IPS DF 6.9 (cell line): ENCODE measurements at regions not wholly inside any gene's neighbourhood (a gene's known extent, or its start where the extent isn't known, plus 50 kb on each side); places are given as distances from the start of the nearest gene placed in this dataset.

Experiments
- DNase-seq: peaks from one replicate; pipeline ENCODE4 v3.0.0-alpha.2; 2013; ENCODE audit warnings: low read depth, low spot score
- H3K27ac ChIP-seq: one replicate; pipeline ENCODE4 v1.5.1; 2013; ENCODE audit warnings: low read length, control low read depth
- H3K27me3 ChIP-seq: 2 replicates; pipeline ENCODE4 v1.6.1; 2013; ENCODE audit warnings: mild to moderate bottlenecking, low read length; ENCODE audit not compliant: control insufficient read depth, insufficient read depth
- H3K36me3 ChIP-seq: 2 replicates; pipeline ENCODE4 v1.6.1; 2013; ENCODE audit warnings: low read length; ENCODE audit not compliant: control insufficient read depth, insufficient read depth
- H3K4me1 ChIP-seq: 2 replicates; pipeline ENCODE4 v1.6.1; 2013; ENCODE audit warnings: low read length; ENCODE audit not compliant: control insufficient read depth, insufficient read depth
- H3K4me3 ChIP-seq: 2 replicates; pipeline ENCODE4 v1.5.1; 2013; ENCODE audit warnings: mild to moderate bottlenecking, low read length
- H3K9me3 ChIP-seq: 2 replicates; pipeline ENCODE4 v1.6.1; 2013; ENCODE audit warnings: low read length, inconsistent platforms; ENCODE audit not compliant: control insufficient read depth, insufficient read depth
- WGBS: extraction: QIAGEN DNeasy Blood & Tissue Kit; methylation state at CpG from one replicate; pipeline ENCODE4 v1.1.7; 2013; ENCODE audit warnings: mixed read lengths, missing lambda C conversion rate; ENCODE audit not compliant: insufficient read length, insufficient coverage; 5-methylcytosine and 5-hydroxymethylcytosine counted together

GRCh38 chr2:13006426-13006825 is 289.7 kb downstream of the TRIB2 start:
- Histone ChIP-seq H3K36me3 (no peaks in the 10 kb centered on the region), H3K27ac (no peak overlapping the region), H3K4me3 (no peak overlapping the region), H3K27me3 (no peaks in the 10 kb centered on the region), H3K4me1 (no peaks in the 10 kb centered on the region), H3K9me3 (no peaks in the 10 kb centered on the region)
- no CpG with 5 or more reads among the region's 4 CpGs for WGBS
- no peak for DNase-seq

- H3K27me3 ChIP-seq: no peaks in the 10 kb centered on the region
- H3K36me3 ChIP-seq: no peaks in the 10 kb centered on the region
- no peak overlapping the region for H3K27ac ChIP-seq
- WGBS: no CpG with 5 or more reads among the region's 16 CpGs
- H3K4me3 ChIP-seq: no peak overlapping the region
- H3K4me1 ChIP-seq: no peaks in the 10 kb centered on the region
- peak; percentile 74 for DNase-seq
- H3K9me3 ChIP-seq: no peaks in the 10 kb centered on the region
Observed at GRCh38 chr2:13006829-13007717, 290.3 kb downstream of the TRIB2 start.

- DNase-seq: no peak
- no peaks in the 10 kb centered on the region for H3K36me3 ChIP-seq
- no peaks in the 10 kb centered on the region for H3K4me1 ChIP-seq
- H3K4me3 ChIP-seq: no peak overlapping the region
- no peaks in the 10 kb centered on the region for H3K27me3 ChIP-seq
- no peaks in the 10 kb centered on the region for H3K9me3 ChIP-seq
- H3K27ac ChIP-seq: no peak overlapping the region
- no CpG with 5 or more reads among the region's 5 CpGs for WGBS
Observed at GRCh38 chr2:13009027-13009642, 292.4 kb downstream of the TRIB2 start.

DNA sequence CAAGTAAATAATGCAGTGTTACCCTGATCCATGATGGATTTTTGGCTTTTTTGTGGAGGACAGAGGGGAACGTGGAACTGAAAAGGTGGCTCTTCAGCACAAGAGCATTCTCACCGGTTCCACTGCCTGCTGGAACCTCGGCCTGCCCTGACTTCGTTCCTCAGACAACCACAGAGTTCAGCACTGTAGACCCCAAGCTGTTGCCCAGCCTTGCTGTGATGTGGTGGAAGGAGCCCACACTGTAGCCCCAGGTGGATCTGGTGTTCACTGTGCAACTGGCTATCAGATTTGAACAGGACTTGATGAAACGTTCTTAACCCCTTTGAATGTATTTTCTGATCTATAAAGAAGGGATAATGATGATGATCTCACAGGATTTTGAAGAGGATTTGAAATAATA is 293.5 kb downstream of the TRIB2 start:
- Histone ChIP-seq H3K27me3 (no peaks in the 10 kb centered on the region), H3K36me3 (no peaks in the 10 kb centered on the region), H3K4me1 (no peaks in the 10 kb centered on the region), H3K27ac (no peak overlapping the region), H3K4me3 (no peak overlapping the region), H3K9me3 (no peaks in the 10 kb centered on the region)
- no CpG with 5 or more reads among the region's 5 CpGs for WGBS
- DNase-seq: no peak

GRCh38 chr2:13014783-13015182 is 298.0 kb downstream of the TRIB2 start:
- Histone ChIP-seq H3K4me3 (no peak overlapping the region), H3K27me3 (no peaks in the 10 kb centered on the region), H3K36me3 (no peaks in the 10 kb centered on the region), H3K9me3 (no peaks in the 10 kb centered on the region), H3K4me1 (no peaks in the 10 kb centered on the region), H3K27ac (no peak overlapping the region)
- no peak for DNase-seq
- no CpG with 5 or more reads among the region's 3 CpGs for WGBS

DNA sequence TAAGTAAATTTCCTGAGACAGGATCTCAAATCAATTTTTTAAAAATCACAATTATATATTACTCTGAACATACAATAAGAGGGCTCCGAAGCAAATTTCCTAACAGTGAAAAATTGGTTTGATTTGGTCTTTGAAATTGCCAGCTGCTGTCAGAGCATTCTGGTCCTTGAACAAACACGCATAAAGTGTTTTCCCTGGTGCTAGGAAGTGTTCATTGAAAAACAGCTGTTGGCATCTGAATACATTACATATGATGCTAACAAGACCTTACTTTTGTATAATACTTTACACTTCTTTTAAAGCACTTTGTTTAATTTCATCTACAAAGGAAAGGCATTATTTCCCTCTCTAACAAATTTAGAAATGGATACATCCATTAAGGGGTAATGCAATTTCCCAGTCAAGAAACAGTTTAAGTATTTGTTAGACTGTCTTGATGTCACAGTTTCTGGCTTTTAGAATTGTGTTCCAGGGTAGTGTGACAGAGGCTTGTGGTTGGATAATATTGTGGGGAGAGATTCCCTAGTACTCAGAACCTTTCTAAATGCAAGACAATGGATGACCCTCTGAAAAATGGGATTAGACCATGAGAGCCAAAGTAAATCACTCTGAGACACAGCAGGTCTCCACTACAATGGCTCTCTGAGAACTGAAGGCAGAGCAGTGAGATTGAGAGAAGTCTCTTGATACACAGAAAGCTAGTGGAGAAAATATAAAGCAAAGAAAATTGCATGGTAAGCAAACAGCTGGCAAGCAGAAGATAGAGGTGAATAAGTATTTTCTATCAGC is 299.0 kb downstream of the TRIB2 start:
- Histone ChIP-seq H3K4me1 (no peaks in the 10 kb centered on the region), H3K9me3 (no peaks in the 10 kb centered on the region), H3K36me3 (no peaks in the 10 kb centered on the region), H3K27ac (no peak overlapping the region), H3K27me3 (no peaks in the 10 kb centered on the region), H3K4me3 (no peak overlapping the region)
- no CpG with 5 or more reads among the region's 2 CpGs for WGBS
- DNase-seq: no peak

- DNase-seq: no peak
- Histone ChIP-seq H3K27ac (no peak overlapping the region), H3K4me1 (no peaks in the 10 kb centered on the region), H3K9me3 (no peaks in the 10 kb centered on the region), H3K4me3 (no peak overlapping the region), H3K27me3 (no peaks in the 10 kb centered on the region), H3K36me3 (no peaks in the 10 kb centered on the region)
- WGBS: no CpG with 5 or more reads among the region's 2 CpGs
Observed at GRCh38 chr2:13018490-13018889, 301.8 kb downstream of the TRIB2 start.

- WGBS: no CpG with 5 or more reads among the region's 3 CpGs
- Histone ChIP-seq H3K36me3 (no peaks in the 10 kb centered on the region), H3K4me3 (no peak overlapping the region), H3K27ac (no peak overlapping the region), H3K4me1 (no peaks in the 10 kb centered on the region), H3K27me3 (no peaks in the 10 kb centered on the region), H3K9me3 (no peaks in the 10 kb centered on the region)
- DNase-seq: no peak
Observed at GRCh38 chr2:13019781-13020180, 303.0 kb downstream of the TRIB2 start.

- H3K36me3 ChIP-seq: no peaks in the 10 kb centered on the region
- DNase-seq: no peak
- H3K4me1 ChIP-seq: no peaks in the 10 kb centered on the region
- WGBS: no CpG with 5 or more reads among the region's 3 CpGs
- no peaks in the 10 kb centered on the region for H3K9me3 ChIP-seq
- H3K4me3 ChIP-seq: no peak overlapping the region
- no peak overlapping the region for H3K27ac ChIP-seq
- no peaks in the 10 kb centered on the region for H3K27me3 ChIP-seq
Observed at GRCh38 chr2:13020469-13020868, 303.7 kb downstream of the TRIB2 start.

- DNase-seq: no peak
- H3K9me3 ChIP-seq: no peaks in the 10 kb centered on the region
- no peak overlapping the region for H3K27ac ChIP-seq
- WGBS: no CpG with 5 or more reads among the region's 3 CpGs
- no peak overlapping the region for H3K4me3 ChIP-seq
- no peaks in the 10 kb centered on the region for H3K27me3 ChIP-seq
- H3K36me3 ChIP-seq: no peaks in the 10 kb centered on the region
- H3K4me1 ChIP-seq: no peaks in the 10 kb centered on the region
Observed at GRCh38 chr2:13021470-13021957, 304.8 kb downstream of the TRIB2 start.
